ENCODE measurements at regions not wholly inside any gene's neighbourhood (a gene's known extent, or its start where the extent isn't known, plus 50 kb on each side); places are given as distances from the start of the nearest gene placed in this dataset.
A peak's percentile ranks its signal among the peaks of the same experiment; 100 is the strongest.

GRCh38 chr13:109840893-109841287 lies 54.5 kb upstream of the IRS2 start:
- WGBS (ENCODE audit: low lambda C conversion rate): 99% methylated on average over 4 of the region's 4 CpGs
- TF ChIP-seq MEF2A (IDR thresholded peaks at IDR 0.05; ENCODE audit: borderline replicate concordance, low read depth): no peak
- TF ChIP-seq USF2 (IDR thresholded peaks at IDR 0.05; ENCODE audit: borderline replicate concordance, low read depth, low read length): no peak
- TF ChIP-seq EZH2phosphoT487 (IDR thresholded peaks at IDR 0.05; ENCODE audit: borderline replicate concordance, low read depth): no peak
- TF ChIP-seq FOXJ3 (CRISPR knock-in tag; IDR thresholded peaks at IDR 0.05): no peak
- no peak for TF ChIP-seq ZBTB33 (IDR thresholded peaks at IDR 0.05; ENCODE audit: borderline replicate concordance, low read depth)
- TF ChIP-seq RXRA (IDR thresholded peaks at IDR 0.05; ENCODE audit: borderline replicate concordance, low read depth): no peak
- no peak for TF ChIP-seq USF1 (IDR thresholded peaks at IDR 0.05; ENCODE audit: borderline replicate concordance, low read depth)
- no peak for TF ChIP-seq FOXM1 (IDR thresholded peaks at IDR 0.05; ENCODE audit: low read depth)
- TF ChIP-seq SMC3 (IDR thresholded peaks at IDR 0.05; ENCODE audit: low read depth, low read length): no peak
- ChIA-PET CTCF (no interaction called here), POLR2A (no interaction called here)
- Histone ChIP-seq H2AFZ (ENCODE audit: low read depth) (peak overlapping the region; percentile 28; the same call in 1 of the 2 replicates), H3K4me3 (ENCODE audit: low read depth in 2 of 2, low read length in 1 of 2) (no peak overlapping the region), H3K9me2 (no peaks in the 10 kb centered on the region), H3K36me3 (replicated peaks in 1 of 2; ENCODE audit: control insufficient read depth in 1 of 2, insufficient read depth in 2 of 2, low read length in 1 of 2) (no peaks in the 10 kb centered on the region), H3K4me1 (ENCODE audit: control insufficient read depth in 1 of 2, insufficient read depth in 2 of 2, low read depth in 1 of 2, low read length in 1 of 2) (peaks cover 0 to 14% of the 10 kb centered on the region in 2 experiments; a peak in 2 of 4 replicates), H3K9ac (no peak overlapping the region), H3K9me3 (no peaks in the 10 kb centered on the region), H4K20me1 (ENCODE audit: insufficient read depth) (no peaks in the 10 kb centered on the region), H3K79me2 (ENCODE audit: insufficient read depth) (no peaks in the 10 kb centered on the region), H3F3A (replicated peaks; ENCODE audit: insufficient read depth) (peaks cover 16% of the 10 kb centered on the region), H3K27me3 (ENCODE audit: insufficient read depth) (no peaks in the 10 kb centered on the region), H3K4me2 (no peak overlapping the region; the same call in 1 of the 2 replicates), H3K27ac (ENCODE audit: low read depth in 2 of 2, low read length in 1 of 2) (peak overlapping the region in 1 of 2 experiments; percentile 12; a peak in 1 of 4 replicates)
- DNase-seq: no peak

- CTCF ChIA-PET: no interaction called here
- no peaks in the 10 kb centered on the region for H4K20me1 ChIP-seq (ENCODE audit: insufficient read depth)
- 73% methylated on average over 9 of the region's 9 CpGs for WGBS (ENCODE audit: low lambda C conversion rate)
- no peak overlapping the region for H3K4me3 ChIP-seq (ENCODE audit: low read depth in 2 of 2, low read length in 1 of 2)
- no peaks in the 10 kb centered on the region for H3K79me2 ChIP-seq (ENCODE audit: insufficient read depth)
- H3F3A ChIP-seq (replicated peaks; ENCODE audit: insufficient read depth): peaks cover 16% of the 10 kb centered on the region
- H3K9ac ChIP-seq: no peak overlapping the region
- no peaks in the 10 kb centered on the region for H3K36me3 ChIP-seq (replicated peaks in 1 of 2; ENCODE audit: control insufficient read depth in 1 of 2, insufficient read depth in 2 of 2, low read length in 1 of 2)
- H3K4me1 ChIP-seq (ENCODE audit: control insufficient read depth in 1 of 2, insufficient read depth in 2 of 2, low read depth in 1 of 2, low read length in 1 of 2): peaks cover under 1 to 14% of the 10 kb centered on the region in 2 experiments; a peak in 3 of 4 replicates
- TF ChIP-seq PBX3 (IDR thresholded peaks at IDR 0.05) (peak; percentile 30; the same call in 1 of the 2 replicates), TCF12 (IDR thresholded peaks at IDR 0.05) (0 out of 2 replicates have a peak, but pooled peaks have one; percentile 22), SMC3 (IDR thresholded peaks at IDR 0.05; ENCODE audit: low read depth, low read length) (no peak), MAX (IDR thresholded peaks at IDR 0.05; ENCODE audit: low read depth) (peak; percentile 67; the same call in 1 of the 2 replicates), NFIC (IDR thresholded peaks at IDR 0.05; ENCODE audit: borderline replicate concordance) (no peak), GABPA (IDR thresholded peaks at IDR 0.05; ENCODE audit: low read depth) (no peak), YY1 (IDR thresholded peaks at IDR 0.05; ENCODE audit: low read depth) (no peak), FOSL2 (IDR thresholded peaks at IDR 0.05; ENCODE audit: borderline replicate concordance, low read depth) (0 out of 2 replicates have a peak, but pooled peaks have one; percentile 33), EP300 (IDR thresholded peaks at IDR 0.05; ENCODE audit: borderline replicate concordance in 1 of 2, low read depth in 1 of 2, low read length in 1 of 2) (peak in 1 of 2 experiments; percentile 32; a peak in 1 of 4 replicates)
- no peak overlapping the region; the same call in 1 of the 2 replicates for H3K4me2 ChIP-seq
- H3K9me2 ChIP-seq: no peaks in the 10 kb centered on the region
- no peaks in the 10 kb centered on the region for H3K27me3 ChIP-seq (ENCODE audit: insufficient read depth)
- POLR2A ChIA-PET: no interaction called here
- H3K9me3 ChIP-seq: no peaks in the 10 kb centered on the region
- H3K27ac ChIP-seq (ENCODE audit: low read depth in 2 of 2, low read length in 1 of 2): peak overlapping the region in 1 of 2 experiments; percentile 12; a peak in 2 of 4 replicates
- 0 out of 2 replicates have a peak overlapping the region, but pooled peaks have one; percentile 56 for H2AFZ ChIP-seq (ENCODE audit: low read depth)
- no peak for DNase-seq
These were observed 54.0 kb upstream of the IRS2 start for GRCh38 chr13:109840201-109840892.
